ENCODE measurements at regions not wholly inside any gene's neighbourhood (a gene's known extent, or its start where the extent isn't known, plus 50 kb on each side); places are given as distances from the start of the nearest gene placed in this dataset.
"Not testable (repeated sequence)": the region's sequence is repeated elsewhere in the genome, so short reads cannot be mapped to it uniquely, and the experiment has no call there.

DNA sequence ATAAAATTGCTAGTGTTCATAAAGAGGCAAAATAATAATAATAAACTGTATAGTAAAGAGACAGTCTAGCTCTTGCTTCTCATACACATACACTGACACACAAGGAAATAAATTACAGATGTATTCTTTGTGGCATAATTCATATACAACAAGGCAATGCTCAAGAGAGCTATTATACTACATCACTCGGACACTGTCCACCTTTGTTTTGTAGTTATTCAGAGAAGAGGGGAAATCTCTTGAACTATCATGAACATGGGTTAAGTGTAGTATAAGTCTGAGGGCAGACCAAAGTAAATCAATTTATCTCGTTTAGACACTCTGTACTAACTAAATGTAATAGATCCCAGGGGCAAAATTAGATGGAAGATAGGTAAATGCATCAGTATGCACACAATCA is 72.7 kb upstream of the PHIP start:
- no peak overlapping the region for H3K27ac Mint-ChIP-seq
- no peaks in the 10 kb centered on the region for H3K9me3 Mint-ChIP-seq
- ChIA-PET CTCF (no interaction called here), POLR2A (no interaction called here)
- H3K4me3 Mint-ChIP-seq, result no peak overlapping the region
- H3K4me1 Mint-ChIP-seq, result no peaks in the 10 kb centered on the region
- no peak for DNase-seq
- no peaks in the 10 kb centered on the region for H3K36me3 Mint-ChIP-seq (ENCODE audit: low read depth)
- no peaks in the 10 kb centered on the region for H3K27me3 Mint-ChIP-seq

GRCh38 chr6:79149884-79150283 is 71.8 kb upstream of the PHIP start:
- H3K9me3 Mint-ChIP-seq, result no peaks in the 10 kb centered on the region
- no peak for DNase-seq
- H3K4me3 Mint-ChIP-seq, result no peak overlapping the region
- no peaks in the 10 kb centered on the region for H3K4me1 Mint-ChIP-seq
- no peaks in the 10 kb centered on the region for H3K27me3 Mint-ChIP-seq
- H3K27ac Mint-ChIP-seq, result no peak overlapping the region
- ChIA-PET POLR2A (no interaction called here), CTCF (no interaction called here)
- H3K36me3 Mint-ChIP-seq (ENCODE audit: low read depth), result no peaks in the 10 kb centered on the region

- Mint-ChIP-seq H3K4me1 (no peaks in the 10 kb centered on the region), H3K4me3 (no peak overlapping the region), H3K27ac (no peak overlapping the region), H3K36me3 (ENCODE audit: low read depth) (no peaks in the 10 kb centered on the region), H3K9me3 (no peaks in the 10 kb centered on the region), H3K27me3 (peaks cover 3% of the 10 kb centered on the region)
- ChIA-PET CTCF (no interaction called here), POLR2A (no interaction called here)
- DNase-seq, result no peak
These were observed 68.4 kb upstream of the PHIP start for GRCh38 chr6:79146421-79146820.

- Mint-ChIP-seq H3K4me3 (no peak overlapping the region), H3K27ac (no peak overlapping the region), H3K27me3 (peaks cover 3% of the 10 kb centered on the region), H3K9me3 (no peaks in the 10 kb centered on the region), H3K36me3 (ENCODE audit: low read depth) (no peaks in the 10 kb centered on the region), H3K4me1 (no peaks in the 10 kb centered on the region)
- ChIA-PET CTCF (no interaction called here), POLR2A (no interaction called here)
- no peak for DNase-seq
These were observed 67.2 kb upstream of the PHIP start for GRCh38 chr6:79145301-79145700.

GRCh38 chr6:79143320-79143898 is 65.4 kb upstream of the PHIP start:
- POLR2A ChIA-PET, result no interaction called here
- Mint-ChIP-seq H3K27me3 (peaks cover 3% of the 10 kb centered on the region), H3K36me3 (ENCODE audit: low read depth) (no peaks in the 10 kb centered on the region), H3K27ac (no peak overlapping the region), H3K4me1 (no peaks in the 10 kb centered on the region), H3K4me3 (no peak overlapping the region), H3K9me3 (no peaks in the 10 kb centered on the region)
- CTCF ChIA-PET, result no interaction called here
- DNase-seq, result no peak

DNA sequence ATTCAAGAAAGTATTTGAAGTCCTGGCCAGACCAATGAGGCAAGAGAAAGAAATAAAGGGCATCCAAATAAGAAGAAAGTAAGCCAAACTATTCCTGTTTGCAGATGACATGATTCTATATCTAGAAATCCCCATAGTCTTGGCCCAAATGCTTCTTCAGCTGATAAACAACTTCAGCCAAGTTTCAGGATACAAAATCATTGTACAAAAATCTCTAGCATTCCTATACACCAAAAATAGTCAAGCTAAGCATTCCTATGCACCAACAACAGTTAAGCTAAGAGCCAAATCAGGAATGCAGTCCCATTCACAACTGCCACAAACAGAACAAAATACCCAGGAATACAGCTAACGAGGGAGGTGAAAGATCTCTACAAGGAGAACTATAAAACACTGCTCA is 60.1 kb upstream of the PHIP start:
- Mint-ChIP-seq H3K36me3 (ENCODE audit: low read depth) (no peaks in the 10 kb centered on the region), H3K27me3 (peaks cover 3% of the 10 kb centered on the region), H3K27ac (no peak overlapping the region), H3K9me3 (peaks cover 2% of the 10 kb centered on the region), H3K4me1 (no peaks in the 10 kb centered on the region), H3K4me3 (no peak overlapping the region)
- ChIA-PET CTCF (no interaction called here), POLR2A (no interaction called here)
- no peak for DNase-seq

GRCh38 chr6:79137671-79138070 is 59.6 kb upstream of the PHIP start:
- Mint-ChIP-seq H3K4me1 (no peaks in the 10 kb centered on the region), H3K4me3 (no peak overlapping the region), H3K27ac (no peak overlapping the region), H3K27me3 (peaks cover 3% of the 10 kb centered on the region), H3K9me3 (peaks cover 2% of the 10 kb centered on the region), H3K36me3 (ENCODE audit: low read depth) (no peaks in the 10 kb centered on the region)
- CTCF ChIA-PET, result no interaction called here
- POLR2A ChIA-PET, result no interaction called here
- DNase-seq, result no peak

- Mint-ChIP-seq H3K4me1 (no peaks in the 10 kb centered on the region), H3K27ac (no peak overlapping the region), H3K9me3 (peaks cover 2% of the 10 kb centered on the region), H3K36me3 (ENCODE audit: low read depth) (no peaks in the 10 kb centered on the region), H3K27me3 (peaks cover 8% of the 10 kb centered on the region), H3K4me3 (no peak overlapping the region)
- no peak for DNase-seq
- ChIA-PET CTCF (no interaction called here), POLR2A (no interaction called here)
These were observed 58.0 kb upstream of the PHIP start for GRCh38 chr6:79135973-79136470.

- Mint-ChIP-seq H3K27me3 (peaks cover 8% of the 10 kb centered on the region), H3K4me3 (no peak overlapping the region), H3K9me3 (peaks cover 2% of the 10 kb centered on the region), H3K36me3 (ENCODE audit: low read depth) (no peaks in the 10 kb centered on the region), H3K27ac (no peak overlapping the region), H3K4me1 (no peaks in the 10 kb centered on the region)
- CTCF ChIA-PET, result no interaction called here
- no peak for DNase-seq
- POLR2A ChIA-PET, result no interaction called here
These were observed 56.8 kb upstream of the PHIP start for GRCh38 chr6:79134699-79135474.

GRCh38 chr6:79133173-79133572 is 55.1 kb upstream of the PHIP start:
- no peak overlapping the region for H3K4me3 Mint-ChIP-seq
- no peak overlapping the region for H3K27ac Mint-ChIP-seq
- peaks cover 2% of the 10 kb centered on the region for H3K9me3 Mint-ChIP-seq
- no peaks in the 10 kb centered on the region for H3K4me1 Mint-ChIP-seq
- DNase-seq, result no peak
- ChIA-PET POLR2A (no interaction called here), CTCF (no interaction called here)
- H3K27me3 Mint-ChIP-seq, result peaks cover 8% of the 10 kb centered on the region
- no peaks in the 10 kb centered on the region for H3K36me3 Mint-ChIP-seq (ENCODE audit: low read depth)

DNA sequence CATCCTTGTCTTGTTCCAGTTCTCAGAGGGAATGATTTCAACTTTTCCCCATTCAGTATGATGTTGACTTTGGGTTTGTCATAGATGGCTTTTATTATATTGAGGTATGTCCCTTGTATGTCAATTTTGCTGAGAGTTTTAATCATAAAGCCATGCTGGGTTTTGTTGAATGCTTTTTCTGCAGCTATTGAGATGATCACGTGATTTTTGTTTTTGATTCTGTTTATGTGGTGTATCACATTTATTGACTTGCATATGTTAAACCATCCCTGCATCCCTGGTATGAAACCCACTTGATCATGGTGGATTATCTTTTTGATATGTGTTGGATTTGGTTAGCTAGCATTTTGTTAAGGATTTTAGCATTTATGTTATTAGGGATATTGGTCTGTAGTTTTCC is 53.2 kb upstream of the PHIP start:
- POLR2A ChIA-PET, H3K27ac Mint-ChIP-seq, H3K4me1 Mint-ChIP-seq: not testable (repeated sequence)

More for the DNA sequence above, 53.2 kb upstream of the PHIP start:
- not testable (repeated sequence) for H3K36me3 Mint-ChIP-seq (ENCODE audit: low read depth); H3K4me3 Mint-ChIP-seq; DNase-seq; H3K9me3 Mint-ChIP-seq
- CTCF ChIA-PET, result interaction anchor here (0.7 kb wide), 1 partner anchor 16 kb away, joined by 3 read pairs; no protein-coding TSS in a partner anchor
- peaks cover 11% of the 10 kb centered on the region for H3K27me3 Mint-ChIP-seq
